Endodermal cell (in vitro differentiated cells): ENCODE measurements at regions not wholly inside any gene's neighbourhood (a gene's known extent, or its start where the extent isn't known, plus 50 kb on each side); places are given as distances from the start of the nearest gene placed in this dataset.

Experiments used
- DNase-seq: peaks from one replicate; pipeline ENCODE4 v3.0.0-alpha.2; 2017
- H3K27ac ChIP-seq: 2 replicates; pipeline ENCODE4 v1.5.1; 2013; ENCODE audit warnings: mild to moderate bottlenecking, low read depth, low read length, moderate library complexity
- H3K27me3 ChIP-seq: 2 replicates; pipeline ENCODE4 v1.6.1; 2013; ENCODE audit warnings: mild to moderate bottlenecking, low read length, moderate library complexity; ENCODE audit not compliant: insufficient read depth, control insufficient read depth, poor library complexity, severe bottlenecking
- H3K36me3 ChIP-seq: 2 replicates; pipeline ENCODE4 v1.7.0; 2013; ENCODE audit warnings: mild to moderate bottlenecking, low read length, moderate library complexity; ENCODE audit not compliant: control insufficient read depth, insufficient read depth
- H3K4me1 ChIP-seq: one replicate; pipeline ENCODE4 v1.7.0; 2013; ENCODE audit warnings: low read length; ENCODE audit not compliant: control insufficient read depth, insufficient read depth
- H3K4me3 ChIP-seq: 2 replicates; pipeline ENCODE4 v1.5.1; 2013; ENCODE audit warnings: mild to moderate bottlenecking, low read length, moderate library complexity
- H3K9ac ChIP-seq: 2 replicates; pipeline ENCODE4 v1.6.1; 2013; ENCODE audit warnings: mild to moderate bottlenecking, low read length, moderate library complexity; ENCODE audit not compliant: poor library complexity, severe bottlenecking; ENCODE audit errors: extremely low read depth
- H3K9me3 ChIP-seq: 2 replicates; pipeline ENCODE4 v1.6.1; 2013; ENCODE audit warnings: mild to moderate bottlenecking, low read length, moderate library complexity; ENCODE audit not compliant: control insufficient read depth
- H3K27ac Mint-ChIP-seq: 2 replicates; pipeline ENCODE4 v1.8.0; 2020; ENCODE audit warnings: mixed read lengths
- H3K27me3 Mint-ChIP-seq: 2 replicates; pipeline ENCODE4 v1.8.0; 2021; ENCODE audit warnings: mild to moderate bottlenecking, mixed read lengths; ENCODE audit not compliant: insufficient read depth
- H3K36me3 Mint-ChIP-seq: 2 replicates; pipeline ENCODE4 v1.8.0; 2020; ENCODE audit warnings: low read depth, mixed read lengths
- H3K4me1 Mint-ChIP-seq: 2 replicates; pipeline ENCODE4 v1.8.0; 2020; ENCODE audit warnings: mixed read lengths
- H3K4me3 Mint-ChIP-seq: 2 replicates; pipeline ENCODE4 v1.8.0; 2020; ENCODE audit warnings: mild to moderate bottlenecking, moderate library complexity, mixed read lengths
- H3K9me3 Mint-ChIP-seq: 2 replicates; pipeline ENCODE4 v1.8.0; 2020; ENCODE audit warnings: mild to moderate bottlenecking, mixed read lengths
- WGBS, 2 experiments: methylation state at CpG; one replicate each; pipeline versions ENCODE4 v1.1.5 to v1.1.7; 2013; ENCODE audit warnings: missing lambda C conversion rate in 2 of 2, mixed read lengths in 1 of 2; ENCODE audit not compliant: insufficient coverage in 1 of 2, insufficient read length in 1 of 2; 5-methylcytosine and 5-hydroxymethylcytosine counted together
- TF ChIP-seq, protein P1 (sequence below): fragments of 200-600 bp; sonication (generic); conservative IDR thresholded peaks from 2 replicates; pipeline ENCODE4 v1.5.0; 2021; ENCODE audit warnings: antibody characterized with exemption, mild to moderate bottlenecking

DNA sequence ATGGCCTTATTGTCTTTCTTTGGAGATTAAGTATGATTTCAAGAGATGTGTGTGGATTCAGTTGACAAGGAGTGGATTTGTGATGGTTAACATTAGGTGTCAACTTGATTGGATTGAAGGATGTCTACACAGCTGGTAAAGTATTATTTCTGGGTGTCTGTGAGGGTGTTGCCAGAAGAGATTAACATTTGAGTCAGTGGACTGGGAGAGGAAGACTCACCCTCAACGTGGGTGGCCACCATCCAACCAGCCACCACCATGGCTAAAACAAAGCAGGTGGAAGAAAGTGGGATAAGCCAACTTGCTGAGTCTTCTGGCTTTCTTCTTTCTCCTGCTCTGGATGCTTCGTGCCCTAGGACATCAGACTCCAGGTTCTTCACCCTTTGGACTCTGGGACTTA, 76.1 kb downstream of the GPR37 start:
- TF ChIP-seq, protein P1, sequence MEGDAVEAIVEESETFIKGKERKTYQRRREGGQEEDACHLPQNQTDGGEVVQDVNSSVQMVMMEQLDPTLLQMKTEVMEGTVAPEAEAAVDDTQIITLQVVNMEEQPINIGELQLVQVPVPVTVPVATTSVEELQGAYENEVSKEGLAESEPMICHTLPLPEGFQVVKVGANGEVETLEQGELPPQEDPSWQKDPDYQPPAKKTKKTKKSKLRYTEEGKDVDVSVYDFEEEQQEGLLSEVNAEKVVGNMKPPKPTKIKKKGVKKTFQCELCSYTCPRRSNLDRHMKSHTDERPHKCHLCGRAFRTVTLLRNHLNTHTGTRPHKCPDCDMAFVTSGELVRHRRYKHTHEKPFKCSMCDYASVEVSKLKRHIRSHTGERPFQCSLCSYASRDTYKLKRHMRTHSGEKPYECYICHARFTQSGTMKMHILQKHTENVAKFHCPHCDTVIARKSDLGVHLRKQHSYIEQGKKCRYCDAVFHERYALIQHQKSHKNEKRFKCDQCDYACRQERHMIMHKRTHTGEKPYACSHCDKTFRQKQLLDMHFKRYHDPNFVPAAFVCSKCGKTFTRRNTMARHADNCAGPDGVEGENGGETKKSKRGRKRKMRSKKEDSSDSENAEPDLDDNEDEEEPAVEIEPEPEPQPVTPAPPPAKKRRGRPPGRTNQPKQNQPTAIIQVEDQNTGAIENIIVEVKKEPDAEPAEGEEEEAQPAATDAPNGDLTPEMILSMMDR = no peak
- Histone ChIP-seq H3K9ac (no peak overlapping the region), H3K9me3 (no peaks in the 10 kb centered on the region), H3K27ac (no peak overlapping the region), H3K36me3 (no peaks in the 10 kb centered on the region), H3K27me3 (no peaks in the 10 kb centered on the region), H3K4me3 (no peak overlapping the region), H3K4me1 (no peaks in the 10 kb centered on the region)
- no peak for DNase-seq
- no peak overlapping the region for H3K27ac Mint-ChIP-seq
- no peak overlapping the region for H3K4me3 Mint-ChIP-seq
- no peaks in the 10 kb centered on the region for H3K9me3 Mint-ChIP-seq
- WGBS, 2 experiments = 90 to 100% methylated on average over 1 to 2 of the region's 2 CpGs
- H3K27me3 Mint-ChIP-seq = no peaks in the 10 kb centered on the region
- H3K4me1 Mint-ChIP-seq = peaks cover 2% of the 10 kb centered on the region
- H3K36me3 Mint-ChIP-seq = no peaks in the 10 kb centered on the region

DNA sequence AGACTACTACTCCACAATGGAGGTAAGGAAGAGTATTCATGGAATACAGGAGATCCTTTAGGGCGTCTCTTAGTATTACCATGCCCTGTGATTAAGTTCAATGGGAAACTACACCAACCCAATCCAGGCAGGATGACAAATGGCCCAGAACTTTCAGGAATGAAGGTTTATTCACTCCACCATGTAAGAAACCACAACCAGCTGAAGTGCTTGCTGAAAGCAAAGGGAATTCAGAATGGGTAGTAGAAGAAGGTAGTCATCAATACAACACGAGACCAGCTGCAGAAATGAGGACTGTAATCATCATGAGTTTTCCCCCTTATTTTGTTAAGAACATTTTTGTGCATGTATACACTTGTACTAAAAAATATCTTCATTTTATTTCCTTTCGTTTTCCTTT, 76.6 kb downstream of the GPR37 start:
- Histone ChIP-seq H3K27me3 (no peaks in the 10 kb centered on the region), H3K27ac (no peak overlapping the region), H3K9ac (no peak overlapping the region), H3K36me3 (no peaks in the 10 kb centered on the region), H3K4me3 (no peak overlapping the region), H3K9me3 (no peaks in the 10 kb centered on the region), H3K4me1 (no peaks in the 10 kb centered on the region)
- 92% methylated on average over 3 of the region's 3 CpGs; no CpG with 5 or more reads in 1 of the 2 experiments for WGBS, 2 experiments
- H3K4me1 Mint-ChIP-seq = peaks cover 2% of the 10 kb centered on the region
- H3K27ac Mint-ChIP-seq = no peak overlapping the region
- no peaks in the 10 kb centered on the region for H3K36me3 Mint-ChIP-seq
- no peaks in the 10 kb centered on the region for H3K9me3 Mint-ChIP-seq
- no peak overlapping the region for H3K4me3 Mint-ChIP-seq
- no peak for DNase-seq
- no peaks in the 10 kb centered on the region for H3K27me3 Mint-ChIP-seq
- TF ChIP-seq, protein P1 = no peak

DNA sequence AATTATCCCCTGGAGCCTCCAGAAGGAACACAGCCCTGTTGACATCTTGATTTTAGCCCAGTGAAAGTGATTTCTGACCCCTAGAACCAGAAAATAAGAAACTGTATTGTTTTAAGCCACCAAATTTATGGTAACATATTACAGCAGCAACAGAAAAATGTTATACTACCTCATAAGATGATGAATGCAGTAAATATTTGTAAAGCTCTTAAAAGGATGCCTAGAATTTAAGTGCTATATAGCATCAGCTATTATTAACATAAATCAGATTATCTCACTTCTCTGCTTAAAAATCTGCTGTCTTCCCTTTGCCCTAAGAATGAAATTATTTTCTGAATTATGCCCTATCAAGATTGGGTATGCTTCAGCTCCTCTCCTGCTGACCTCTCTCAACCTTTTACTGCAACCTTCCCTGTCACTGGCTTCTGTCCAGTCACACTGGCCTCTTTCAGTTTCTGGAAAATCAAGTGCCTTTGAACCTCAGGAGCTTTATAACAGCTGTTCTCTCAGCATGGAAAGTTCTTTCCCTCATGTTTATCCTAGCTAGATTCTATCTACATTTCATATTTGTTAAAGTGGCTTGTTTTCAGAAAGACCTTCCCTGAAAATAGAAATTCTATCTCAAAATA, 78.9 kb downstream of the GPR37 start:
- Histone ChIP-seq H3K4me1 (no peaks in the 10 kb centered on the region), H3K27me3 (no peaks in the 10 kb centered on the region), H3K9me3 (no peaks in the 10 kb centered on the region), H3K4me3 (no peak overlapping the region), H3K9ac (no peak overlapping the region), H3K36me3 (no peaks in the 10 kb centered on the region), H3K27ac (no peak overlapping the region)
- H3K4me3 Mint-ChIP-seq = no peak overlapping the region
- no peak for DNase-seq
- TF ChIP-seq, protein P1 = no peak
- H3K27ac Mint-ChIP-seq = no peak overlapping the region
- no peaks in the 10 kb centered on the region for H3K9me3 Mint-ChIP-seq
- no peaks in the 10 kb centered on the region for H3K27me3 Mint-ChIP-seq
- no peaks in the 10 kb centered on the region for H3K36me3 Mint-ChIP-seq
- H3K4me1 Mint-ChIP-seq = peaks cover 5% of the 10 kb centered on the region
